ENCODE measurements at regions not wholly inside any gene's neighbourhood (a gene's known extent, or its start where the extent isn't known, plus 50 kb on each side); places are given as distances from the start of the nearest gene placed in this dataset.

DNA sequence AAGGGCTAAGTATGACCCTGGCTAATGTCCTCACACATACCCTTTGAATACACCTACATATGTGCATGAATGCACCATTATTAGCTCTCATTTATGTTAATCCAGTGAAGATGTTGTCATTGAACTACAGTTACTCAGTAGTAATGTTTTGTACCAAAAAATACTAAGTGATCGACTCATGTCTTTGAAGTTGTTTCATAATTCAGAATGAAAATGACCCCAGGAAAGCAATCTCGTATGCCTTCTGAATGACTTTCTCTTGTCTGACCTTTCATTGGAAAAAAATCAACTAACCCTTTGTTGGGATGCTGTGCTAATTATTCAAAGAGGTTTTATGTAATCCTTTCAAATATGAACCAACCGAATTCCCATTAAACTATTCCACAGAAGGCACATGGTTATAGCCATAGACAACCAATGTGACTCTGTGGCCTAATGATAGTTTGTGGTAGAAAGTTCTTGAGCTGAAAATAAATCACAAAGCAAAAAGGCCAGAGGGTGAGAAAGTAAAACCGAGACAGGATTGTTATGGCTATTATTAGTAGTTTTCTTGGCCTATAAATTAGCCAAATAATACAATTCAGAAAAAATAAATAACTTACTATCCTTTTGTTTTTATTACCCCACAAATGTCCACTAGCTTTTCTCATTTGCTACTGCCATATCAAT is 86.8 kb upstream of the STARD13 start:
- H3K4me3 ChIP-seq (ENCODE audit: low read depth in 1 of 2, low read length in 2 of 2): no peak overlapping the region
- no peak overlapping the region for H3K27ac ChIP-seq (ENCODE audit: low read depth, low read length)
- H3K4me1 ChIP-seq (ENCODE audit: control insufficient read depth in 1 of 2, insufficient read depth in 2 of 2, low read length in 2 of 2): peaks cover 0 to 16% of the 10 kb centered on the region in 2 donors
- H3K9ac ChIP-seq (ENCODE audit: low read depth in 1 of 2, low read length in 2 of 2): no peak overlapping the region
- no peaks in the 10 kb centered on the region for H3K36me3 ChIP-seq (ENCODE audit: control insufficient read depth in 1 of 2, insufficient read depth in 2 of 2, low read length in 2 of 2)
- peaks cover 0 to 4% of the 10 kb centered on the region in 2 donors for H3K9me3 ChIP-seq (ENCODE audit: control insufficient read depth in 1 of 2, low read length in 2 of 2)
- H3K27me3 ChIP-seq (ENCODE audit: control insufficient read depth in 1 of 2, insufficient read depth in 2 of 2, low read length in 2 of 2): no peaks in the 10 kb centered on the region

DNA sequence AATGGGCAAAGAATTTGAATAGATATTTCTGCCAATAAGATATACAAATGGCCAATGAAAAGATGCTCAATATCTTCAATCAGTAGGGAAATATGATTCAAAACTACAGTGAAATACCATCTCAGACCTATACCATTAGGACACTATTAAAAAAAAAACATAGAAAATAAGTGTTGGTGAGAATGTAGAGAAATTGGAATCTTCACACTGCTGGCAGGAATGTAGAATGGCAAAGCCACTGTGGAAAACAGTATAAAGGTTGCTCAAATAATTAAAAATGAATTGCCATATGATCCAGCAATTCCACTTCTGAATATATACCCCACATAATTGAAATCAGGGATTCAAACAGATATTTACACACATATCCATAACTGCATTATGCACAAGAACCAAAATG is 88.1 kb upstream of the STARD13 start:
- Histone ChIP-seq H3K27me3 (ENCODE audit: control insufficient read depth in 1 of 2, insufficient read depth in 2 of 2, low read length in 2 of 2) (no peaks in the 10 kb centered on the region), H3K36me3 (ENCODE audit: control insufficient read depth in 1 of 2, insufficient read depth in 2 of 2, low read length in 2 of 2) (no peaks in the 10 kb centered on the region), H3K4me1 (ENCODE audit: control insufficient read depth in 1 of 2, insufficient read depth in 2 of 2, low read length in 2 of 2) (peaks cover 0 to 4% of the 10 kb centered on the region in 2 donors), H3K4me3 (ENCODE audit: low read depth in 1 of 2, low read length in 2 of 2) (no peak overlapping the region), H3K9me3 (ENCODE audit: control insufficient read depth in 1 of 2, low read length in 2 of 2) (peaks cover 0 to 4% of the 10 kb centered on the region in 2 donors), H3K9ac (ENCODE audit: low read depth in 1 of 2, low read length in 2 of 2) (no peak overlapping the region), H3K27ac (ENCODE audit: low read depth, low read length) (no peak overlapping the region)

DNA sequence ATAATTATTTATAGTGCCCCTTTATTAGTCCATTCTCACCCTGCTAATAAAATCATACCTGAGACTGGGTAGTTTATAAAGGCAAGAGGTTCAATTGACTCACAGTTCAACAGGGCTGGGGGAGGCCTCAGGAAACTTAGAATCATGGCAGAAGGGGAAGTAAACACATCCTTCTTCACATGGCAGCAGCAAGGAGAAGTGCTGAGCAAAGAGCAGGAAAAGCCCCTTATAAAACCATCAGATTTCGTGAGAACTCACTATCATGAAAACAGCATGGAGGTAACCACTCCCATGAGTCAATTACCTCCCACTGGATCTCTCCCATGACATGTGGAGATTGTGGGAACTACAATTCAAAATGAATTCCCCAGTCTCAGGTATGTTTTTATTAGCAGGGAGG is 89.9 kb upstream of the STARD13 start:
- no peaks in the 10 kb centered on the region for H3K27me3 ChIP-seq (ENCODE audit: control insufficient read depth in 1 of 2, insufficient read depth in 2 of 2, low read length in 2 of 2)
- H3K4me3 ChIP-seq (ENCODE audit: low read depth in 1 of 2, low read length in 2 of 2): no peak overlapping the region
- no peak overlapping the region for H3K27ac ChIP-seq (ENCODE audit: low read depth, low read length)

DNA sequence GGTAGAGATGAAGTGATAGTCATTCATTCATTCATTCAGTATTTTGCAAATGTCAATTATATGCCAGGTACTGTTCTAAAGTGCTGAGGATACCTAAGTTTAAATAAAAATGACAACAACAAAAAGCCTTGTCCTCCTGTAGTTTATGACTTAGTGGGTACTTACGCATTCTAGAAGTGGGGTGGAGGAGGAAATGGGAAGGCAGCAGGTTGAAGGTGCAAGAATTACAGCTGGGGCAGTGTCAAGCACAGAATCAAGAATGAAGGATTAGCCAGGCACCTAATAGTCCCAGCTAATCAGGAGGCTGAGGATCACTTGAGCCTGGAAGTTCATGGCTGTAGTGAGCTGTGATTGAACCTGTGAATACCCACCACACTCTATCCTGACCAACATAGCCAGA is 90.7 kb upstream of the STARD13 start:
- Histone ChIP-seq H3K9me3 (ENCODE audit: control insufficient read depth in 1 of 2, low read length in 2 of 2) (peaks cover 0 to 4% of the 10 kb centered on the region in 2 donors), H3K27ac (ENCODE audit: low read depth, low read length) (no peak overlapping the region), H3K9ac (ENCODE audit: low read depth in 1 of 2, low read length in 2 of 2) (no peak overlapping the region)

More for the DNA sequence above, 89.9 kb upstream of the STARD13 start:
- Histone ChIP-seq H3K36me3 (ENCODE audit: control insufficient read depth in 1 of 2, insufficient read depth in 2 of 2, low read length in 2 of 2) (no peaks in the 10 kb centered on the region), H3K4me1 (ENCODE audit: control insufficient read depth in 1 of 2, insufficient read depth in 2 of 2, low read length in 2 of 2) (peaks cover 0 to 7% of the 10 kb centered on the region in 2 donors), H3K9me3 (ENCODE audit: control insufficient read depth in 1 of 2, low read length in 2 of 2) (peaks cover 0 to 4% of the 10 kb centered on the region in 2 donors), H3K9ac (ENCODE audit: low read depth in 1 of 2, low read length in 2 of 2) (no peak overlapping the region)

DNA sequence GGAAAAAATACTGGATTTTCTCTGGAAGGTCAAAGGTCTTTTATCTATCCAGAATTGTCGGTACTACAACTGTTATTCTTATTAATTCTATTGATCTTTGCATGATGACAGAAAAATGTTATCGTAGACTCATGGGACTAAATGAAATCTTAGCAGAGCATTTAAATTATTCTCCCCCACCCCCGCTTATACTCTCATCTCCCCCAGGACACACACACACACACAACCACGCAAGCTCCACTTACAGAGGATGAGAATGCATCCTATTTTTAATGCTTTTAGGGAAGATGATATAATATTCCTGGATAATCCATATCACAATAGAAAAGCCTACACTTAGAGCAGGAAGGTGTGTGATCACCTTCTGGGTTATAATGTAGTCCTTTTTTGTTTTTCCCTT is 91.9 kb upstream of the STARD13 start:
- Histone ChIP-seq H3K9ac (ENCODE audit: low read depth in 1 of 2, low read length in 2 of 2) (no peak overlapping the region), H3K27me3 (ENCODE audit: control insufficient read depth in 1 of 2, insufficient read depth in 2 of 2, low read length in 2 of 2) (no peaks in the 10 kb centered on the region), H3K4me3 (ENCODE audit: low read depth in 1 of 2, low read length in 2 of 2) (no peak overlapping the region), H3K9me3 (ENCODE audit: control insufficient read depth in 1 of 2, low read length in 2 of 2) (peaks cover 0 to 4% of the 10 kb centered on the region in 2 donors), H3K36me3 (ENCODE audit: control insufficient read depth in 1 of 2, insufficient read depth in 2 of 2, low read length in 2 of 2) (no peaks in the 10 kb centered on the region), H3K4me1 (ENCODE audit: control insufficient read depth in 1 of 2, insufficient read depth in 2 of 2, low read length in 2 of 2) (peaks cover 0 to 3% of the 10 kb centered on the region in 2 donors), H3K27ac (ENCODE audit: low read depth, low read length) (no peak overlapping the region)

More for the DNA sequence above, 90.7 kb upstream of the STARD13 start:
- Histone ChIP-seq H3K36me3 (ENCODE audit: control insufficient read depth in 1 of 2, insufficient read depth in 2 of 2, low read length in 2 of 2) (no peaks in the 10 kb centered on the region), H3K4me3 (ENCODE audit: low read depth in 1 of 2, low read length in 2 of 2) (no peak overlapping the region), H3K27me3 (ENCODE audit: control insufficient read depth in 1 of 2, insufficient read depth in 2 of 2, low read length in 2 of 2) (no peaks in the 10 kb centered on the region), H3K4me1 (ENCODE audit: control insufficient read depth in 1 of 2, insufficient read depth in 2 of 2, low read length in 2 of 2) (peaks cover 0 to 7% of the 10 kb centered on the region in 2 donors)

DNA sequence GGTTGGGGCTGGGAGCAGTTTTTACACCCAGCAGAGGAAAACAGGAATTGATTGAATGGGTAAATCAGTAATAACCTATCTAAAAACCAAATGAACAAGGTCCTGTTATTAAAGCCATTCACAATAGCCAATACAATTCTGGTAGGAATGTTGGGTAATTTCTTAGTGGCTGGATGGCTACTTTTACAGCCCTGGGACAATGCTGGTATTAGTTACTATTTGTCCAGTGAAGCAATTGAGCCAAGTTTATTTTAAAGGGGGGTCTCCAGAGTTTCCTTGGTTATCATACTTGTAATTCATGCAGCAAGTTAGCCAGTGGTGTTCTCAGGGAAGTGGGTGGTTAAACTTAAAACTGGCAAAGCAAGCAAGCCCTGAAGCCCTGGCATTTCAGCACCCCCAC is 92.3 kb upstream of the STARD13 start:
- no peaks in the 10 kb centered on the region for H3K36me3 ChIP-seq (ENCODE audit: control insufficient read depth in 1 of 2, insufficient read depth in 2 of 2, low read length in 2 of 2)
- H3K9ac ChIP-seq (ENCODE audit: low read depth in 1 of 2, low read length in 2 of 2): no peak overlapping the region
- H3K27ac ChIP-seq (ENCODE audit: low read depth, low read length): no peak overlapping the region
- no peak overlapping the region for H3K4me3 ChIP-seq (ENCODE audit: low read depth in 1 of 2, low read length in 2 of 2)
- H3K9me3 ChIP-seq (ENCODE audit: control insufficient read depth in 1 of 2, low read length in 2 of 2): peaks cover 0 to 4% of the 10 kb centered on the region in 2 donors
- peaks cover 0 to 3% of the 10 kb centered on the region in 2 donors for H3K4me1 ChIP-seq (ENCODE audit: control insufficient read depth in 1 of 2, insufficient read depth in 2 of 2, low read length in 2 of 2)
- H3K27me3 ChIP-seq (ENCODE audit: control insufficient read depth in 1 of 2, insufficient read depth in 2 of 2, low read length in 2 of 2): no peaks in the 10 kb centered on the region

DNA sequence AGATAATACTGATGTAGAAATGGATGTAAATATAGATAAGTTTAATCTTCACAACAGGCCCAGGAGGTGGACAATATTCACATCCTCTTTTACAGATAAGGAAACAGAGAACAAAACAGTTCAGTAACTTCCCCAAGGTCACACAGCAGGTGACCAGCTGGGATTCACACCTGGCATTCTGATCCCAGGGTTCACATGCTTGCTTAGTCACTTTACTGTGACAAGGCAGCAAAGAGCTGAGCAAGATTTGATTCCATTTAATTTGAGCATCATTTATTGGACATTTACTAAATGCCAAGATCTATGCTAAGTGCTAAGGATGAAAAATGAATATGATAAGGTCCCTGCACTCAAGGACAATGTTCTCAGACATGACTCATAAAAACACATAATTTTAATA is 94.1 kb upstream of the STARD13 start:
- no peaks in the 10 kb centered on the region for H3K27me3 ChIP-seq (ENCODE audit: control insufficient read depth in 1 of 2, insufficient read depth in 2 of 2, low read length in 2 of 2)
- no peak overlapping the region for H3K9ac ChIP-seq (ENCODE audit: low read depth in 1 of 2, low read length in 2 of 2)
- H3K36me3 ChIP-seq (ENCODE audit: control insufficient read depth in 1 of 2, insufficient read depth in 2 of 2, low read length in 2 of 2): no peaks in the 10 kb centered on the region
- no peak overlapping the region for H3K27ac ChIP-seq (ENCODE audit: low read depth, low read length)
- peaks cover 8 to 13% of the 10 kb centered on the region in 2 donors for H3K4me1 ChIP-seq (ENCODE audit: control insufficient read depth in 1 of 2, insufficient read depth in 2 of 2, low read length in 2 of 2)
- peaks cover 0 to 4% of the 10 kb centered on the region in 2 donors for H3K9me3 ChIP-seq (ENCODE audit: control insufficient read depth in 1 of 2, low read length in 2 of 2)
- no peak overlapping the region for H3K4me3 ChIP-seq (ENCODE audit: low read depth in 1 of 2, low read length in 2 of 2)

DNA sequence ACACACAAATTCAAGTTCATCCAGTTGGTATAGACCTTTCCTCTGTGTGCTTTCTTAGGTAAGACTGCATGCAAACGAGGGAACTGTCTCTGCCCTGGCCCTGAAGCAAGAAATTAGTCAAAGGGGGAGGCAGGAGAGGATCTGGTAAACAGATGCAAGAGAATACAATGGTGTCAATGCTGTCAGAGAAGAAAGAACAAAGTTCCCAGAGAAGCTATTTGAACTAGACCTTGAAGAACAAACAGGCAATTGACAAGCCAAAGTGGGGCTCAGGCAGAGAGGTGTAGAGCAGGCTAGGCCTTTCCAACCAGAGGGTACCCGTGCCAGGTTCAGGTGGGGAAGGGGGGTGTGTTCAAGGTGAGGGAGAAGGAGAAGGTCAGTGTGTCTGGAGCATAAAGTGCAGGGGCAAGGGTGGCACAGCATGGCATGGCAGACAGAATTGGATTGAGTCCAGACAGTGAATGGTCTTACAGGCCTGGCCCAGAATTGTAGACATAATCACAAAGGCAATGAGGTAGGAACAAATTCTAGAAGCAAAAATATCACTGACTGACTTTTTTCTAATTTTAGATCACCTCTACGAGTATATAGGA is 95.0 kb upstream of the STARD13 start:
- no peaks in the 10 kb centered on the region for H3K36me3 ChIP-seq (ENCODE audit: control insufficient read depth in 1 of 2, insufficient read depth in 2 of 2, low read length in 2 of 2)
- H3K27ac ChIP-seq (ENCODE audit: low read depth, low read length): no peak overlapping the region

DNA sequence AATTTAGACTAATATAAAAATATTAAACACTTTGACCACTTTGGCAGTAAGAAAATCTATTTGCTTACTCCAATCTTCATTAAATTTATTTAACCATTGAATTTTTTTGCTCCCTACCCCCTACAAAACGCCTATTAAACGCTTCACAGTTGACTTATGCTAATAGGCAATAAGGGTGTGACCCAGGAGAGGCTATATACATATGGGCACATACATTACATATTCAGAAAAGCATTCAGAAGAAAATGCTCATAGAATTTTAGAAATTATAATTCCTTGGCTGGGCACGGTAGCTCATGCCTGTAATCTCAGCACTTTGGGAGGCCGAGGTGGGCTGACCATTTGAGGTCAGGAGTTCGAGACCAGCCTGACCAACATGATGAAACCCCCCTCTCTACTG is 95.6 kb upstream of the STARD13 start:
- no peak overlapping the region for H3K9ac ChIP-seq (ENCODE audit: low read depth in 1 of 2, low read length in 2 of 2)
- no peaks in the 10 kb centered on the region for H3K9me3 ChIP-seq (ENCODE audit: control insufficient read depth in 1 of 2, low read length in 2 of 2)
- H3K4me1 ChIP-seq (ENCODE audit: control insufficient read depth in 1 of 2, insufficient read depth in 2 of 2, low read length in 2 of 2): peaks cover 9 to 14% of the 10 kb centered on the region in 2 donors
- no peak overlapping the region for H3K4me3 ChIP-seq (ENCODE audit: low read depth in 1 of 2, low read length in 2 of 2)
- H3K27ac ChIP-seq (ENCODE audit: low read depth, low read length): no peak overlapping the region
- no peaks in the 10 kb centered on the region for H3K36me3 ChIP-seq (ENCODE audit: control insufficient read depth in 1 of 2, insufficient read depth in 2 of 2, low read length in 2 of 2)
- H3K27me3 ChIP-seq (ENCODE audit: control insufficient read depth in 1 of 2, insufficient read depth in 2 of 2, low read length in 2 of 2): no peaks in the 10 kb centered on the region

More for the DNA sequence above, 95.0 kb upstream of the STARD13 start:
- Histone ChIP-seq H3K9me3 (ENCODE audit: control insufficient read depth in 1 of 2, low read length in 2 of 2) (no peaks in the 10 kb centered on the region), H3K4me3 (ENCODE audit: low read depth in 1 of 2, low read length in 2 of 2) (no peak overlapping the region), H3K4me1 (ENCODE audit: control insufficient read depth in 1 of 2, insufficient read depth in 2 of 2, low read length in 2 of 2) (peaks cover 9 to 14% of the 10 kb centered on the region in 2 donors), H3K9ac (ENCODE audit: low read depth in 1 of 2, low read length in 2 of 2) (no peak overlapping the region), H3K27me3 (ENCODE audit: control insufficient read depth in 1 of 2, insufficient read depth in 2 of 2, low read length in 2 of 2) (no peaks in the 10 kb centered on the region)

DNA sequence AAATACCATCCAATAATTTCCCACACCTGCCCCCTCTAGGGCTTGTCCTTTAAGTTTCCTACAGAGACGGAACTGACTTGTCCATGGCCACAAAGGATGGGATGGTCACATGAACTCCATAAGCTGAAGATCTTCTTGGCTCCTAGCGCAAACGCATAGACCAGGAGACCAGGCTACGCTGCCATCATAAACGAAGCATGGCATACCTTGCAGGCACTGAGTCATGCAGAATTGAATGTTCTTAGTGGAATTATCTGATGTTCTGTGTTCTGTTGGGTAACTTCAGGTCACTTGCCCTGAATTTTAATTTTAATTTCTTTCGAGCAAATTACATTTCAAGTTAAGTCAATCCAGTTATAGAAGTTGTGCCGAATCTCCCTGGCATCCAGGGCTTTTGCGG is 96.4 kb upstream of the STARD13 start:
- Histone ChIP-seq H3K27me3 (ENCODE audit: control insufficient read depth in 1 of 2, insufficient read depth in 2 of 2, low read length in 2 of 2) (no peaks in the 10 kb centered on the region), H3K4me1 (ENCODE audit: control insufficient read depth in 1 of 2, insufficient read depth in 2 of 2, low read length in 2 of 2) (peaks cover 9 to 14% of the 10 kb centered on the region in 2 donors), H3K9me3 (ENCODE audit: control insufficient read depth in 1 of 2, low read length in 2 of 2) (no peaks in the 10 kb centered on the region), H3K36me3 (ENCODE audit: control insufficient read depth in 1 of 2, insufficient read depth in 2 of 2, low read length in 2 of 2) (no peaks in the 10 kb centered on the region), H3K4me3 (ENCODE audit: low read depth in 1 of 2, low read length in 2 of 2) (no peak overlapping the region), H3K9ac (ENCODE audit: low read depth in 1 of 2, low read length in 2 of 2) (no peak overlapping the region), H3K27ac (ENCODE audit: low read depth, low read length) (no peak overlapping the region)

All from duodenal mucosa (tissue), 2 donors.